KMS-11 (cell line): ENCODE measurements at regions not wholly inside any gene's neighbourhood (a gene's known extent, or its start where the extent isn't known, plus 50 kb on each side); places are given as distances from the start of the nearest gene placed in this dataset.

Experiments
- H2AFZ ChIP-seq: fragments of 200-600 bp; sonication (generic); 2 replicates; pipeline ENCODE4 v1.6.1; 2016; ENCODE audit warnings: antibody characterized with exemption, mixed run types, low read depth
- H3K27ac ChIP-seq: fragments of 200-600 bp; sonication (generic); 2 replicates; pipeline ENCODE4 v1.6.1; 2016; ENCODE audit warnings: mild to moderate bottlenecking, mixed run types
- H3K27me3 ChIP-seq: fragments of 200-600 bp; sonication (generic); 2 replicates; pipeline ENCODE4 v1.6.1; 2017; ENCODE audit warnings: mild to moderate bottlenecking, low read depth, mixed run types, moderate library complexity; ENCODE audit not compliant: insufficient read depth
- H3K36me3 ChIP-seq: fragments of 200-600 bp; sonication (generic); 2 replicates; pipeline ENCODE4 v1.6.1; 2017; ENCODE audit warnings: mild to moderate bottlenecking, mixed run types; ENCODE audit not compliant: insufficient read depth
- H3K4me1 ChIP-seq: fragments of 200-600 bp; sonication (generic); 2 replicates; pipeline ENCODE4 v1.6.1; 2016; ENCODE audit warnings: mild to moderate bottlenecking, low read depth, mixed run types; ENCODE audit not compliant: poor library complexity, severe bottlenecking
- H3K4me2 ChIP-seq: fragments of 200-600 bp; sonication (generic); 2 replicates; pipeline ENCODE4 v1.7.0; 2016; ENCODE audit warnings: mild to moderate bottlenecking, mixed run types
- H3K4me3 ChIP-seq: fragments of 200-600 bp; sonication (generic); IDR thresholded peaks from 2 replicates; pipeline ENCODE4 v1.6.1; 2017; ENCODE audit warnings: low read depth, low read length, mixed read lengths; ENCODE audit not compliant: insufficient read depth
- H3K79me2 ChIP-seq: fragments of 200-600 bp; sonication (generic); 2 replicates; pipeline ENCODE4 v1.6.1; 2016; ENCODE audit warnings: low read depth, mixed run types; ENCODE audit not compliant: insufficient read depth
- H3K9ac ChIP-seq: fragments of 200-600 bp; sonication (generic); 2 replicates; pipeline ENCODE4 v1.6.1; 2016; ENCODE audit warnings: mild to moderate bottlenecking, mixed run types
- H4K20me1 ChIP-seq: fragments of 200-600 bp; sonication (generic); 2 replicates; pipeline ENCODE4 v1.6.1; 2016; ENCODE audit warnings: mild to moderate bottlenecking, mixed run types; ENCODE audit not compliant: insufficient read depth
- CTCF ChIP-seq: fragments of 200-600 bp; sonication (generic); conservative IDR thresholded peaks from 2 replicates; pipeline ENCODE4 v1.6.1; 2017; ENCODE audit warnings: low read depth, mild to moderate bottlenecking, antibody characterized with exemption, low read length, moderate library complexity, mixed read lengths

GRCh38 chr7:41375582-41375981 lies 327.3 kb downstream of the INHBA start:
- H3K9ac ChIP-seq, result no peak overlapping the region
- no peaks in the 10 kb centered on the region for H3K27me3 ChIP-seq
- no peaks in the 10 kb centered on the region for H3K79me2 ChIP-seq
- no peaks in the 10 kb centered on the region for H3K4me1 ChIP-seq
- H3K4me3 ChIP-seq, result no peak overlapping the region
- no peak overlapping the region for H3K27ac ChIP-seq
- no peak overlapping the region for H2AFZ ChIP-seq
- H3K36me3 ChIP-seq, result no peaks in the 10 kb centered on the region
- H4K20me1 ChIP-seq, result no peaks in the 10 kb centered on the region
- H3K4me2 ChIP-seq, result no peak overlapping the region
- no peak for TF ChIP-seq CTCF

GRCh38 chr7:41374150-41374848 lies 328.6 kb downstream of the INHBA start:
- Histone ChIP-seq H2AFZ (no peak overlapping the region), H3K4me2 (no peak overlapping the region), H3K27me3 (no peaks in the 10 kb centered on the region), H3K4me1 (no peaks in the 10 kb centered on the region), H3K4me3 (no peak overlapping the region), H3K27ac (no peak overlapping the region), H3K9ac (no peak overlapping the region), H3K36me3 (no peaks in the 10 kb centered on the region), H3K79me2 (no peaks in the 10 kb centered on the region), H4K20me1 (no peaks in the 10 kb centered on the region)
- no peak for TF ChIP-seq CTCF

GRCh38 chr7:41367967-41368882 lies 334.7 kb downstream of the INHBA start:
- no peaks in the 10 kb centered on the region for H4K20me1 ChIP-seq
- H3K9ac ChIP-seq, result no peak overlapping the region
- no peak for TF ChIP-seq CTCF
- H3K79me2 ChIP-seq, result no peaks in the 10 kb centered on the region
- H3K4me1 ChIP-seq, result no peaks in the 10 kb centered on the region
- no peaks in the 10 kb centered on the region for H3K27me3 ChIP-seq
- H3K27ac ChIP-seq, result no peak overlapping the region
- no peak overlapping the region for H3K4me2 ChIP-seq
- no peak overlapping the region for H2AFZ ChIP-seq
- H3K36me3 ChIP-seq, result no peaks in the 10 kb centered on the region
- no peak overlapping the region for H3K4me3 ChIP-seq

GRCh38 chr7:41351091-41351490 lies 351.8 kb downstream of the INHBA start:
- no peak for TF ChIP-seq CTCF
- H2AFZ ChIP-seq, result no peak overlapping the region

More at GRCh38 chr7:41351091-41351490, 351.8 kb downstream of the INHBA start:
- Histone ChIP-seq H3K4me2 (no peak overlapping the region), H3K79me2 (no peaks in the 10 kb centered on the region), H3K36me3 (no peaks in the 10 kb centered on the region), H3K4me3 (no peak overlapping the region), H4K20me1 (no peaks in the 10 kb centered on the region), H3K27me3 (no peaks in the 10 kb centered on the region), H3K9ac (no peak overlapping the region), H3K4me1 (no peaks in the 10 kb centered on the region), H3K27ac (no peak overlapping the region)
